ENCODE measurements at regions not wholly inside any gene's neighbourhood (a gene's known extent, or its start where the extent isn't known, plus 50 kb on each side); places are given as distances from the start of the nearest gene placed in this dataset.

GRCh38 chr2:19589791-19590190, 231.4 kb upstream of the OSR1 start:
- no peak overlapping the region for H3K4me3 ChIP-seq (ENCODE audit: low read depth, low read length)
- TF ChIP-seq, protein P1, sequence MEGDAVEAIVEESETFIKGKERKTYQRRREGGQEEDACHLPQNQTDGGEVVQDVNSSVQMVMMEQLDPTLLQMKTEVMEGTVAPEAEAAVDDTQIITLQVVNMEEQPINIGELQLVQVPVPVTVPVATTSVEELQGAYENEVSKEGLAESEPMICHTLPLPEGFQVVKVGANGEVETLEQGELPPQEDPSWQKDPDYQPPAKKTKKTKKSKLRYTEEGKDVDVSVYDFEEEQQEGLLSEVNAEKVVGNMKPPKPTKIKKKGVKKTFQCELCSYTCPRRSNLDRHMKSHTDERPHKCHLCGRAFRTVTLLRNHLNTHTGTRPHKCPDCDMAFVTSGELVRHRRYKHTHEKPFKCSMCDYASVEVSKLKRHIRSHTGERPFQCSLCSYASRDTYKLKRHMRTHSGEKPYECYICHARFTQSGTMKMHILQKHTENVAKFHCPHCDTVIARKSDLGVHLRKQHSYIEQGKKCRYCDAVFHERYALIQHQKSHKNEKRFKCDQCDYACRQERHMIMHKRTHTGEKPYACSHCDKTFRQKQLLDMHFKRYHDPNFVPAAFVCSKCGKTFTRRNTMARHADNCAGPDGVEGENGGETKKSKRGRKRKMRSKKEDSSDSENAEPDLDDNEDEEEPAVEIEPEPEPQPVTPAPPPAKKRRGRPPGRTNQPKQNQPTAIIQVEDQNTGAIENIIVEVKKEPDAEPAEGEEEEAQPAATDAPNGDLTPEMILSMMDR (conservative IDR thresholded peaks at IDR 0.05; ENCODE audit: low read depth, low read length) = no peak
- DNase-seq (ENCODE audit: low read depth) = no peak

DNA sequence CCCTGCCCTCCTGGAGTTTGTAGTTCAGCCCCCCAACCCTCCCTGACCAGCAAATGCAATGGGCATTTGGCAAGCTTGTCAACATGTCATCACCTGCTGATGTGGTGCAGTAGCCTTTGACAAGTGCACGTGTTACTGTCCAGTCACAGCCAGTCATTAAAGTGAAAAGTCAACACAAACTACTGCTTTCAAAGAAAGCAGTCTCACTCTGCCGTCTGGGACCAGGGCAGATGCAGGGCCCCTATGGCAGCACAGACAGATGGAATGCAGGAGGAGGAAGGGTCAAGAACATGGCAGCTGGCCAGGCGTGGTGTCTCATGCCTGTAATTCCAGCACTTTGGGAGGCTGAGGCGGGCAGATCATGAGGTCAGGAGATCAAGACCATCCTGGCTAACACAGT, 222.4 kb upstream of the OSR1 start:
- no peak overlapping the region for H3K4me3 ChIP-seq (ENCODE audit: low read depth, low read length)
- DNase-seq (ENCODE audit: low read depth) = peak; percentile 86
- TF ChIP-seq, protein P1 (conservative IDR thresholded peaks at IDR 0.05; ENCODE audit: low read depth, low read length) = no peak

- peak; percentile 44 for DNase-seq (ENCODE audit: low read depth)
- TF ChIP-seq, protein P1 (conservative IDR thresholded peaks at IDR 0.05; ENCODE audit: low read depth, low read length) = no peak
Observed at GRCh38 chr2:19580264-19580663, 221.8 kb upstream of the OSR1 start.

GRCh38 chr2:19579461-19579860, 221.0 kb upstream of the OSR1 start:
- TF ChIP-seq, protein P1 (conservative IDR thresholded peaks at IDR 0.05; ENCODE audit: low read depth, low read length) = no peak
- no peak overlapping the region for H3K4me3 ChIP-seq (ENCODE audit: low read depth, low read length)
- DNase-seq (ENCODE audit: low read depth) = peak; percentile 12

More at GRCh38 chr2:19580264-19580663, 221.8 kb upstream of the OSR1 start:
- H3K4me3 ChIP-seq (ENCODE audit: low read depth, low read length) = no peak overlapping the region

DNA sequence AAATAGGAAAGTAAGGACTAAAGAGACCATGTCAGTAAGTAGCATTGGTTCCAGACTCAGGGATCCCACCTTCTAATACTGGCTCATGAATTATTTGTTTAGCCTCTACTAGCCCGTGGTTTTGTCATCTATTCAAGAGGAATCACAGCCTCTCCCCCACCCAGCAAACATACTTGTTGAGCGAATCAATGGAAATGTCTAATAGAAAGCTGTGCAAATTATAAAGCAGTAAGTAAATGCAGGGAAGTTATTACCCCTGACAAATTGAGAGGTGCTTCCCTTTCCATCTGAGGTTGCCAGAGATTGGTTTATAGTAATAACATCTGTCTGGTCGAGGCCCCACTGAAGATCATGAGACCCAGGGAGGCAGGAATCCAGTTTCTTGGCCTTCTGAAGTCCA, 219.3 kb upstream of the OSR1 start:
- peak; percentile 47 for DNase-seq (ENCODE audit: low read depth)
- H3K4me3 ChIP-seq (ENCODE audit: low read depth, low read length) = no peak overlapping the region
- TF ChIP-seq, protein P1 (conservative IDR thresholded peaks at IDR 0.05; ENCODE audit: low read depth, low read length) = no peak

DNA sequence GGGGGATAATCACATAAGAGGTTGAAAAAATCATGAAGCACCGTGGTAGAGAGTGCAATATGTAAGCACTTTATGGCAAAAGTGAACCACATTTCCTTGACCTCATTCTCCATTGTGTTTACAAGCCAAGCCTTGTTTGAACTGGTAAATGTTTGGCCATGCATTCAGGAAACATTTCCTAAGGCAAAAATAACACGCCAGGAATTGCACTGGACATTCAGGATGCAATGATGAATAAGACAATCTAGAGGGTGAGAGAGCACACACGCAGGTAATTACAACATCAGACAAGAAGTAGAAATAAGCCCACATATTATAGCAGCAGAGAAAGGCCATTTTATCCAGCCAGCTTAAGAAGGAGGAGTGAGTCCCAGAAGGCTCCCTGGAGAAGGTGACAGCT, 218.0 kb upstream of the OSR1 start:
- H3K4me3 ChIP-seq (ENCODE audit: low read depth, low read length) = no peak overlapping the region
- TF ChIP-seq, protein P1 (conservative IDR thresholded peaks at IDR 0.05; ENCODE audit: low read depth, low read length) = no peak
- no peak for DNase-seq (ENCODE audit: low read depth)

- DNase-seq (ENCODE audit: low read depth) = peak; percentile 23
- TF ChIP-seq, protein P1 (conservative IDR thresholded peaks at IDR 0.05; ENCODE audit: low read depth, low read length) = no peak
- no peak overlapping the region for H3K4me3 ChIP-seq (ENCODE audit: low read depth, low read length)
Observed at GRCh38 chr2:19575641-19576040, 217.2 kb upstream of the OSR1 start.

Measured in choroid plexus epithelial cell (primary cell).